ENCODE measurements at regions not wholly inside any gene's neighbourhood (a gene's known extent, or its start where the extent isn't known, plus 50 kb on each side); places are given as distances from the start of the nearest gene placed in this dataset.

GRCh38 chr6:115396112-115396906 is 664.4 kb downstream of the FRK start:
- DNase-seq, result no peak
- no peak overlapping the region for H3K4me3 Mint-ChIP-seq
- ATAC-seq, result no peak
- H3K9me3 Mint-ChIP-seq, result peaks cover 31% of the 10 kb centered on the region
- H3K4me1 Mint-ChIP-seq (ENCODE audit: low read depth), result no peaks in the 10 kb centered on the region
- H3K27me3 Mint-ChIP-seq (ENCODE audit: low read depth), result no peaks in the 10 kb centered on the region
- H3K36me3 Mint-ChIP-seq (ENCODE audit: insufficient read depth), result no peaks in the 10 kb centered on the region

DNA sequence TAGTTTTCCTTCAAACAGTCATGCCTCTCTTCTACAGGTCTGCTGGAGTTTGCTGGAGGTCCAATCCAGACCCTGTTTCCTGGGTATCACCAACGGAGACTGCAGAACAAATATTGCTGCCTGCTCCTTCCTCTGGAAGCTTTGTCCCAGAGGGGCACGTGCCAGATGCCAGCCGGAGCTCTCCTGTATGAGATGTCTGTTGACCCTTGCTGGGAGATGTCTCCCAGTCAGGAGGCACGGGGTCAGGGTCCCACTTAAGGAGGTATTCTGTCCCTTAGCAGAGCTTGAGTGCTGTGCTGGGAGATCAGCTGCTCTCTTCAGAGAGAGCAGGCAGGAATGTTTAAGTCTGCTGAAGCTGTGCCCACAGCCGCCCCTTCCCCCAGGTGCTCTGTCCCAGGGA is 666.9 kb downstream of the FRK start:
- DNase-seq (no peak), ATAC-seq (no peak)
- Mint-ChIP-seq H3K9me3 (peaks cover 38% of the 10 kb centered on the region), H3K27me3 (ENCODE audit: low read depth) (no peaks in the 10 kb centered on the region), H3K4me3 (no peak overlapping the region), H3K36me3 (ENCODE audit: insufficient read depth) (no peaks in the 10 kb centered on the region), H3K4me1 (ENCODE audit: low read depth) (no peaks in the 10 kb centered on the region)

GRCh38 chr6:115370202-115370601 is 690.5 kb downstream of the FRK start:
- Mint-ChIP-seq H3K4me1 (ENCODE audit: low read depth) (no peaks in the 10 kb centered on the region), H3K4me3 (no peak overlapping the region), H3K9me3 (peaks cover 18% of the 10 kb centered on the region), H3K27me3 (ENCODE audit: low read depth) (no peaks in the 10 kb centered on the region), H3K36me3 (ENCODE audit: insufficient read depth) (no peaks in the 10 kb centered on the region)
- DNase-seq (no peak), ATAC-seq (no peak)

- no peak for DNase-seq
- H3K4me3 Mint-ChIP-seq, result no peak overlapping the region
- H3K36me3 Mint-ChIP-seq (ENCODE audit: insufficient read depth), result no peaks in the 10 kb centered on the region
- H3K27me3 Mint-ChIP-seq (ENCODE audit: low read depth), result no peaks in the 10 kb centered on the region
- peaks cover 13% of the 10 kb centered on the region for H3K9me3 Mint-ChIP-seq
- no peak for ATAC-seq
- H3K4me1 Mint-ChIP-seq (ENCODE audit: low read depth), result no peaks in the 10 kb centered on the region
Measured at GRCh38 chr6:115365783-115366182, 694.9 kb downstream of the FRK start.

GRCh38 chr6:115363379-115363778 is 697.3 kb downstream of the FRK start:
- ATAC-seq (no peak), DNase-seq (no peak)
- Mint-ChIP-seq H3K9me3 (peaks cover 15% of the 10 kb centered on the region), H3K27me3 (ENCODE audit: low read depth) (no peaks in the 10 kb centered on the region), H3K36me3 (ENCODE audit: insufficient read depth) (no peaks in the 10 kb centered on the region), H3K4me1 (ENCODE audit: low read depth) (no peaks in the 10 kb centered on the region), H3K4me3 (no peak overlapping the region)

- Mint-ChIP-seq H3K4me1 (ENCODE audit: low read depth) (no peaks in the 10 kb centered on the region), H3K27me3 (ENCODE audit: low read depth) (no peaks in the 10 kb centered on the region), H3K9me3 (peaks cover 12% of the 10 kb centered on the region), H3K36me3 (ENCODE audit: insufficient read depth) (no peaks in the 10 kb centered on the region), H3K4me3 (no peak overlapping the region)
- ATAC-seq, result no peak
- DNase-seq, result no peak
Measured at GRCh38 chr6:115362234-115362633, 698.5 kb downstream of the FRK start.

GRCh38 chr6:115360602-115361325 is 699.9 kb downstream of the FRK start:
- Mint-ChIP-seq H3K27me3 (ENCODE audit: low read depth) (no peaks in the 10 kb centered on the region), H3K4me3 (no peak overlapping the region), H3K36me3 (ENCODE audit: insufficient read depth) (no peaks in the 10 kb centered on the region), H3K4me1 (ENCODE audit: low read depth) (no peaks in the 10 kb centered on the region), H3K9me3 (peaks cover 10% of the 10 kb centered on the region)
- no peak for DNase-seq
- ATAC-seq, result no peak

DNA sequence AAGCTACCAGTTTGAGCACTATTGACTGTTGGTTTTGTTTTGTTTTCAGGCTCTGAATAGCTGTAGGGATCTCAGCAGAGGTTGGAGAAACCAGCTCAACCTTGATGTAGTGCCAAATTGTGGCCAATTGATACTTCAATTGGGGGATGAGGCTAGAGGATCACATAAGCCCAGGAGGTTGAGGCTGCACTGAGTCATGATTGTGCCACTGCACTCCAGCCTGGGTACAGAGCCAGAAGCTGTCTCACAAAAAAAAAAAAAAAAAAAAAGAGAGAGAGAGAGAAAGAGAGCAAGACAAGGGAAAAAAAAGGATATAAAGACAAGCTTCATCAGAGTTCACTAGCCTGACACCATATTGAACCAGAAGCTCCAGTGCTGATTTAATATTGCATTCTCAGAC is 702.1 kb downstream of the FRK start:
- no peak overlapping the region for H3K4me3 Mint-ChIP-seq
- no peaks in the 10 kb centered on the region for H3K27me3 Mint-ChIP-seq (ENCODE audit: low read depth)
- DNase-seq, result no peak
- peaks cover 7% of the 10 kb centered on the region for H3K9me3 Mint-ChIP-seq
- no peak for ATAC-seq
- H3K36me3 Mint-ChIP-seq (ENCODE audit: insufficient read depth), result no peaks in the 10 kb centered on the region
- no peaks in the 10 kb centered on the region for H3K4me1 Mint-ChIP-seq (ENCODE audit: low read depth)

DNA sequence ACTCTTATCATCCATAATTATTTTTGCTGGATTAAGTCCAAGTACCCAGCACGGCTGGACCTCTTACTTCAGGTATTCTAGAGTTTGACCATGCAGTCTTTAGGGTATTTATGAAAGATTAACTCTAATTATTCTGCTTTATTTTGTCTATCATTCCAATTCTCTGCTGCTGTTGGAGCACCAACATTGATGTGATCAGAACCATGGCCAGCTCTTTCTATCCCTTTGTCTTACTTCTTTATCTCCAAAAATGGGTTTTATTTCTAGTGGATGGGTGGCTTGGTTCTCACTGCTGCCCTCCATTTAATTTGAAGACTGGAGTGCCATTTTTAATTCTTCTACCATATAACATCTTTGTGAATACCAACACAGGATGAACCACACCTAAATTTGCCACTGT is 704.3 kb downstream of the FRK start:
- H3K27me3 Mint-ChIP-seq (ENCODE audit: low read depth), result no peaks in the 10 kb centered on the region
- no peaks in the 10 kb centered on the region for H3K4me1 Mint-ChIP-seq (ENCODE audit: low read depth)
- DNase-seq, result no peak
- no peaks in the 10 kb centered on the region for H3K36me3 Mint-ChIP-seq (ENCODE audit: insufficient read depth)
- H3K4me3 Mint-ChIP-seq, result no peak overlapping the region
- peaks cover 13% of the 10 kb centered on the region for H3K9me3 Mint-ChIP-seq
- no peak for ATAC-seq

DNA sequence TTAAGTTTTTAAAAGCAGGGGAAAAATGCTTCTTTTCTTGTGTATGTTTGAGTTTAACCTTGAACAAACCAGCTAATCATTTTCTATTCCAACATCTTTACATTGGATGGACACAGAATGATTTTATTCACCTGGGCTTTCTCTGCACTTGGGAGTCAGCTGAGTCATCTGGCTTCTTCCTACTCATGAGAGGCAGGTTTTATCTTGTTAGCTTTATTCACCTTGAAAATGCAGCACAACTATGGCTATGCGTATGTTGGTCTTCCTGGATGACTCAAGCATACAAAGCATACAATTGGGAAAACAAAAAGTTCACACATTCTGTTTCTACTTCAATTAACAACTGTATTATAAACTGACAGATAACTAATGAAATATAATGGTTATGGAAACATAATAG is 737.7 kb downstream of the FRK start:
- Mint-ChIP-seq H3K4me1 (ENCODE audit: low read depth) (no peaks in the 10 kb centered on the region), H3K27me3 (ENCODE audit: low read depth) (no peaks in the 10 kb centered on the region), H3K9me3 (peaks cover 3% of the 10 kb centered on the region), H3K36me3 (ENCODE audit: insufficient read depth) (no peaks in the 10 kb centered on the region), H3K4me3 (no peak overlapping the region)
- ATAC-seq (no peak), DNase-seq (no peak)

- Mint-ChIP-seq H3K27me3 (ENCODE audit: low read depth) (no peaks in the 10 kb centered on the region), H3K4me3 (no peak overlapping the region), H3K4me1 (ENCODE audit: low read depth) (no peaks in the 10 kb centered on the region)
Measured at GRCh38 chr6:115319823-115320222, 740.9 kb downstream of the FRK start.

GRCh38 chr6:115310156-115310555 is 750.5 kb downstream of the FRK start:
- Mint-ChIP-seq H3K4me1 (ENCODE audit: low read depth) (no peaks in the 10 kb centered on the region), H3K36me3 (ENCODE audit: insufficient read depth) (no peaks in the 10 kb centered on the region), H3K9me3 (peaks cover 16% of the 10 kb centered on the region), H3K27me3 (ENCODE audit: low read depth) (no peaks in the 10 kb centered on the region), H3K4me3 (no peak overlapping the region)
- ATAC-seq (no peak), DNase-seq (no peak)

More at GRCh38 chr6:115319823-115320222, 740.9 kb downstream of the FRK start:
- ATAC-seq (no peak), DNase-seq (no peak)
- H3K9me3 Mint-ChIP-seq, result peaks cover 3% of the 10 kb centered on the region
- no peaks in the 10 kb centered on the region for H3K36me3 Mint-ChIP-seq (ENCODE audit: insufficient read depth)

DNA sequence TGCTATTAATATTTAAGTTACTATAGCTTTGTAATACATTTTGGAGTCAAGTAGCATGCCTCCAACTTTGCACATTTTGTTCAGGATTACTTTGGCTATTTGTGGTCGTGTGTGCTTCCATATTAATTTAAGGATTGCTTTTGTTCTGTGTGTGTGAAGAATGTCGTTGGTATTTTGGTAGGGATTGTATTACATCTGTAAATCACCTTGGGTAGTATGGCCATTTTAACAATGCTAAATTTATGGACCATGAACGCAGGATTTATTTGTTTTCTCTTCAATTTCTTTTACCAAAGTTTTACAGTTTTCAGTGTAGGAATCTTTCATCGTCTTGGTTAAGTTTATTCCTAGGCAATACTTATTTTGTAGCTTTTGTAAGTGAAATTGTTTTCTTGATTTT is 758.0 kb downstream of the FRK start:
- Mint-ChIP-seq H3K4me3 (no peak overlapping the region), H3K4me1 (ENCODE audit: low read depth) (no peaks in the 10 kb centered on the region), H3K9me3 (peaks cover 10% of the 10 kb centered on the region), H3K36me3 (ENCODE audit: insufficient read depth) (no peaks in the 10 kb centered on the region), H3K27me3 (ENCODE audit: low read depth) (no peaks in the 10 kb centered on the region)
- no peak for DNase-seq
- no peak for ATAC-seq

- Mint-ChIP-seq H3K36me3 (ENCODE audit: insufficient read depth) (no peaks in the 10 kb centered on the region), H3K9me3 (peaks cover 7% of the 10 kb centered on the region), H3K4me3 (no peak overlapping the region), H3K27me3 (ENCODE audit: low read depth) (no peaks in the 10 kb centered on the region), H3K4me1 (ENCODE audit: low read depth) (no peaks in the 10 kb centered on the region)
- ATAC-seq, result no peak
- DNase-seq, result no peak
Measured at GRCh38 chr6:115287467-115287866, 773.2 kb downstream of the FRK start.

DNA sequence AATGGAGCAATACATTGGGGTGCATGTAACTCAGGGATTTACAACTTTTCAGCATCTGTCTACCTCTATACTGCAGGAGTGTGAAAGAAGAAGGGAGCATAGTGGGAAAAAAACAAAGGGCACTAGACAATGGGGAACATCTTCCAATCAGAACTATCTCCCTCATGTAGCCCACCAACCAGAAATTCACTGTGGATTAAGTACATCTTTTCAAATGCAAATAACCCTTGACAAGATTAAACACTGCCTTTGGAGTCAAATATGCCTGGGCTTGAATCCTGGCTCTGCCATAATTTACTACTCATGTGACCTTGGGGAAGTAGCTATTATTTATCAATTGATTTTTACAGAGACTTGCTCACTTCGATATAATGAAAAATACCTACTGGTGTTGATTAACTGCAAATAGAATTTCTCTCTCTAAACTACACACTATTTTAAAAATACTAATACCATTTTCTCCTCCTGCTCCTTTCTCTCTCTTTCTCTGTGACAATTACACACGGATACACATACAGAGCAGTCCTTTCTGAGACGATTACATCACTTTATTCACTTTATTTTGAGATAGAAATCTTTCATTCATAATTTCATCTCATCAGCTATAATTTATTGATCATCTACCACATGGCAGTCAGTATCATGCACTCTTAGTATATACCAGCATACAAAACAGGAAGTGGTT is 783.7 kb downstream of the FRK start:
- H3K9me3 Mint-ChIP-seq, result peaks cover 10% of the 10 kb centered on the region
- no peak for DNase-seq

More for the DNA sequence above, 783.7 kb downstream of the FRK start:
- Mint-ChIP-seq H3K36me3 (ENCODE audit: insufficient read depth) (no peaks in the 10 kb centered on the region), H3K4me3 (no peak overlapping the region), H3K27me3 (ENCODE audit: low read depth) (no peaks in the 10 kb centered on the region), H3K4me1 (ENCODE audit: low read depth) (no peaks in the 10 kb centered on the region)
- no peak for ATAC-seq
